PC-3 (cell line): ENCODE measurements at regions not wholly inside any gene's neighbourhood (a gene's known extent, or its start where the extent isn't known, plus 50 kb on each side); places are given as distances from the start of the nearest gene placed in this dataset.

Experiments used
- ATAC-seq: fragments of 200-7000 bp; cut with Tn5 transposase; 2 replicates; pipeline ENCODE4 v1.9.1; 2020; ENCODE audit warnings: mild to moderate bottlenecking, moderate library complexity
- BruUV-seq: library from RNA; stranded (reverse); fragments of 400-500 nt; replicated peaks from 2 replicates; lab custom pipeline; 2021; lab: Mats Ljungman, UMichigan
- CTCF ChIA-PET: fragments of 300-600 bp; sonication (Branson Sonifier 250); formaldehyde crosslinking; loops from one replicate; lab custom pipeline; 2022; ENCODE audit warnings: antibody characterized with exemption; lab: Charles Lee
- POLR2A ChIA-PET: fragments of 300-600 bp; sonication (Branson Sonifier 250); formaldehyde crosslinking; loops from one replicate; lab custom pipeline; 2022; ENCODE audit warnings: antibody characterized with exemption; ENCODE audit not compliant: unreplicated experiment; lab: Charles Lee
- DNase-seq: peaks from one replicate; pipeline ENCODE4 v3.0.0-alpha.2; 2015
- H2AFZ ChIP-seq: fragments of 300-600 bp; sonication (generic); 2 replicates; pipeline ENCODE4 v1.6.0; 2016; ENCODE audit warnings: antibody characterized with exemption, low read length
- H3F3A ChIP-seq: fragments of 300-600 bp; sonication (generic); one replicate; pipeline ENCODE4 v1.6.0; 2017; ENCODE audit warnings: antibody characterized with exemption, low read length, control low read depth, mild to moderate bottlenecking; ENCODE audit not compliant: unreplicated experiment
- H3K27ac ChIP-seq: fragments of 300-600 bp; sonication (generic); 2 replicates; pipeline ENCODE4 v1.5.1; 2016; ENCODE audit warnings: mild to moderate bottlenecking, low read length
- H3K27me3 ChIP-seq: fragments of 300-600 bp; sonication (generic); 2 replicates; pipeline ENCODE4 v1.6.1; 2016; ENCODE audit warnings: low read length, mixed read lengths
- H3K36me3 ChIP-seq: fragments of 300-600 bp; sonication (generic); 2 replicates; pipeline ENCODE4 v1.6.1; 2016; ENCODE audit warnings: low read depth, mixed run types, low read length, mixed read lengths
- H3K4me1 ChIP-seq: fragments of 300-600 bp; sonication (generic); 2 replicates; pipeline ENCODE4 v1.5.1; 2016; ENCODE audit warnings: low read length; ENCODE audit not compliant: insufficient read depth
- H3K4me2 ChIP-seq: fragments of 300-600 bp; sonication (generic); 2 replicates; pipeline ENCODE4 v1.6.0; 2016; ENCODE audit warnings: low read length
- H3K4me3 ChIP-seq: fragments of 300-600 bp; sonication (generic); 2 replicates; pipeline ENCODE4 v1.5.1; 2016; ENCODE audit warnings: mild to moderate bottlenecking, low read length, mixed read lengths
- H3K79me2 ChIP-seq: fragments of 300-600 bp; sonication (generic); 2 replicates; pipeline ENCODE4 v1.6.1; 2017; ENCODE audit warnings: low read length, mixed read lengths
- H3K9ac ChIP-seq: fragments of 300-600 bp; sonication (generic); 2 replicates; pipeline ENCODE4 v1.6.0; 2016; ENCODE audit warnings: mild to moderate bottlenecking, low read length
- H3K9me2 ChIP-seq: fragments of 300-600 bp; sonication (generic); replicated peaks from 2 replicates; pipeline ENCODE4 v1.6.1; 2016; ENCODE audit warnings: mixed run types, low read length, mixed read lengths
- H3K9me3 ChIP-seq: fragments of 300-600 bp; sonication (generic); 2 replicates; pipeline ENCODE4 v1.6.1; 2016; ENCODE audit warnings: low read length, mixed read lengths
- H4K20me1 ChIP-seq: fragments of 300-600 bp; sonication (generic); 2 replicates; pipeline ENCODE4 v1.6.1; 2016; ENCODE audit warnings: low read length, mixed read lengths
- CTCF ChIP-seq: fragments of 300-600 bp; sonication (generic); conservative IDR thresholded peaks from 2 replicates; pipeline ENCODE4 v1.5.1; 2017; ENCODE audit warnings: antibody characterized with exemption, low read depth, mild to moderate bottlenecking, low read length
- EZH2 ChIP-seq: fragments of 300-600 bp; sonication (generic); IDR thresholded peaks from one replicate; pipeline ENCODE4 v1.6.1; 2017; ENCODE audit warnings: antibody characterized with exemption, mild to moderate bottlenecking, low read length; ENCODE audit not compliant: unreplicated experiment
- EZH2phosphoT487 ChIP-seq: fragments of 300-600 bp; sonication (generic); IDR thresholded peaks from 2 replicates; pipeline ENCODE4 v1.6.1; 2018; ENCODE audit warnings: mild to moderate bottlenecking, antibody characterized with exemption, low read length, borderline replicate concordance
- intact Hi-C: fragments of 100-400 bp; cut with micrococcal nuclease; formaldehyde crosslinking; loops from 2 replicates; pipeline ENCODE4 v1.9.0; 2023

- Histone ChIP-seq H3K4me1 (no peaks in the 10 kb centered on the region), H3K27ac (no peak overlapping the region), H3K27me3 (peaks cover 40% of the 10 kb centered on the region), H3K36me3 (no peaks in the 10 kb centered on the region), H3K4me2 (no peak overlapping the region), H2AFZ (no peak overlapping the region), H3K79me2 (no peaks in the 10 kb centered on the region), H3K9me3 (no peaks in the 10 kb centered on the region), H3F3A (no peaks in the 10 kb centered on the region), H4K20me1 (no peaks in the 10 kb centered on the region), H3K4me3 (no peak overlapping the region), H3K9ac (no peak overlapping the region), H3K9me2 (no peaks in the 10 kb centered on the region)
- intact Hi-C loops = no loop called here
- ChIA-PET CTCF (no interaction called here), POLR2A (no interaction called here)
- DNase-seq (no peak), ATAC-seq (no peak)
- BruUV-seq = no TSS peak
- TF ChIP-seq EZH2phosphoT487 = no peak
- no peak for TF ChIP-seq CTCF
- TF ChIP-seq EZH2 = no peak
Measured at GRCh38 chr3:24915639-24916038, 421.0 kb upstream of the THRB start.

- no peak for ATAC-seq
- Histone ChIP-seq H4K20me1 (no peaks in the 10 kb centered on the region), H3K4me3 (no peak overlapping the region), H2AFZ (no peak overlapping the region), H3K9me2 (no peaks in the 10 kb centered on the region), H3K4me1 (no peaks in the 10 kb centered on the region), H3K9ac (no peak overlapping the region), H3K9me3 (no peaks in the 10 kb centered on the region), H3F3A (no peaks in the 10 kb centered on the region), H3K79me2 (no peaks in the 10 kb centered on the region), H3K27ac (no peak overlapping the region), H3K36me3 (no peaks in the 10 kb centered on the region), H3K4me2 (no peak overlapping the region), H3K27me3 (peaks cover 27% of the 10 kb centered on the region; the same call in 1 of the 2 replicates)
- POLR2A ChIA-PET = no interaction called here
- DNase-seq = no peak
- CTCF ChIA-PET = no interaction called here
- intact Hi-C loops = no loop called here
- no TSS peak for BruUV-seq
- TF ChIP-seq EZH2 = no peak
- TF ChIP-seq CTCF = no peak
- no peak for TF ChIP-seq EZH2phosphoT487
Measured at GRCh38 chr3:24917908-24918307, 423.3 kb upstream of the THRB start.

GRCh38 chr3:24923570-24923969, 428.9 kb upstream of the THRB start:
- Histone ChIP-seq H2AFZ (no peak overlapping the region), H3K27ac (no peak overlapping the region), H3K9me3 (no peaks in the 10 kb centered on the region), H3K36me3 (no peaks in the 10 kb centered on the region), H4K20me1 (no peaks in the 10 kb centered on the region), H3K4me3 (no peak overlapping the region), H3K27me3 (peaks cover 46% of the 10 kb centered on the region), H3K4me2 (no peak overlapping the region), H3K79me2 (no peaks in the 10 kb centered on the region), H3F3A (no peaks in the 10 kb centered on the region), H3K9me2 (no peaks in the 10 kb centered on the region), H3K9ac (no peak overlapping the region), H3K4me1 (no peaks in the 10 kb centered on the region)
- intact Hi-C loops = no loop called here
- no TSS peak for BruUV-seq
- ATAC-seq (no peak), DNase-seq (no peak)
- ChIA-PET POLR2A (no interaction called here), CTCF (no interaction called here)
- no peak for TF ChIP-seq EZH2
- no peak for TF ChIP-seq EZH2phosphoT487
- TF ChIP-seq CTCF = no peak
